ENCODE measurements at regions not wholly inside any gene's neighbourhood (a gene's known extent, or its start where the extent isn't known, plus 50 kb on each side); places are given as distances from the start of the nearest gene placed in this dataset.

- TF ChIP-seq CTCF (conservative IDR thresholded peaks at IDR 0.05; ENCODE audit: low read depth in 2 of 2) = no peak
- no peak for TF ChIP-seq EZH2 (IDR thresholded peaks at IDR 0.05; ENCODE audit: low read depth, unreplicated experiment)
- no peak for TF ChIP-seq REST (IDR thresholded peaks at IDR 0.05; ENCODE audit: unreplicated experiment)
- TF ChIP-seq EZH2phosphoT487 (IDR thresholded peaks at IDR 0.05; ENCODE audit: unreplicated experiment) = no peak
- no peak for TF ChIP-seq POLR2AphosphoS5 (IDR thresholded peaks at IDR 0.05; ENCODE audit: low read depth)
- no peak for TF ChIP-seq STAT1 (IDR thresholded peaks at IDR 0.05; ENCODE audit: unreplicated experiment)
- no peak for TF ChIP-seq JUNB (IDR thresholded peaks at IDR 0.05; ENCODE audit: unreplicated experiment)
- TF ChIP-seq ZNF331 (CRISPR knock-in tag; IDR thresholded peaks at IDR 0.05; ENCODE audit: low read depth) = no peak
- no peak for TF ChIP-seq CREB1 (CRISPR knock-in tag; IDR thresholded peaks at IDR 0.05; ENCODE audit: low read depth)
- no peak for TF ChIP-seq NANOG (IDR thresholded peaks at IDR 0.05; ENCODE audit: borderline replicate concordance)
- TF ChIP-seq, protein P1, sequence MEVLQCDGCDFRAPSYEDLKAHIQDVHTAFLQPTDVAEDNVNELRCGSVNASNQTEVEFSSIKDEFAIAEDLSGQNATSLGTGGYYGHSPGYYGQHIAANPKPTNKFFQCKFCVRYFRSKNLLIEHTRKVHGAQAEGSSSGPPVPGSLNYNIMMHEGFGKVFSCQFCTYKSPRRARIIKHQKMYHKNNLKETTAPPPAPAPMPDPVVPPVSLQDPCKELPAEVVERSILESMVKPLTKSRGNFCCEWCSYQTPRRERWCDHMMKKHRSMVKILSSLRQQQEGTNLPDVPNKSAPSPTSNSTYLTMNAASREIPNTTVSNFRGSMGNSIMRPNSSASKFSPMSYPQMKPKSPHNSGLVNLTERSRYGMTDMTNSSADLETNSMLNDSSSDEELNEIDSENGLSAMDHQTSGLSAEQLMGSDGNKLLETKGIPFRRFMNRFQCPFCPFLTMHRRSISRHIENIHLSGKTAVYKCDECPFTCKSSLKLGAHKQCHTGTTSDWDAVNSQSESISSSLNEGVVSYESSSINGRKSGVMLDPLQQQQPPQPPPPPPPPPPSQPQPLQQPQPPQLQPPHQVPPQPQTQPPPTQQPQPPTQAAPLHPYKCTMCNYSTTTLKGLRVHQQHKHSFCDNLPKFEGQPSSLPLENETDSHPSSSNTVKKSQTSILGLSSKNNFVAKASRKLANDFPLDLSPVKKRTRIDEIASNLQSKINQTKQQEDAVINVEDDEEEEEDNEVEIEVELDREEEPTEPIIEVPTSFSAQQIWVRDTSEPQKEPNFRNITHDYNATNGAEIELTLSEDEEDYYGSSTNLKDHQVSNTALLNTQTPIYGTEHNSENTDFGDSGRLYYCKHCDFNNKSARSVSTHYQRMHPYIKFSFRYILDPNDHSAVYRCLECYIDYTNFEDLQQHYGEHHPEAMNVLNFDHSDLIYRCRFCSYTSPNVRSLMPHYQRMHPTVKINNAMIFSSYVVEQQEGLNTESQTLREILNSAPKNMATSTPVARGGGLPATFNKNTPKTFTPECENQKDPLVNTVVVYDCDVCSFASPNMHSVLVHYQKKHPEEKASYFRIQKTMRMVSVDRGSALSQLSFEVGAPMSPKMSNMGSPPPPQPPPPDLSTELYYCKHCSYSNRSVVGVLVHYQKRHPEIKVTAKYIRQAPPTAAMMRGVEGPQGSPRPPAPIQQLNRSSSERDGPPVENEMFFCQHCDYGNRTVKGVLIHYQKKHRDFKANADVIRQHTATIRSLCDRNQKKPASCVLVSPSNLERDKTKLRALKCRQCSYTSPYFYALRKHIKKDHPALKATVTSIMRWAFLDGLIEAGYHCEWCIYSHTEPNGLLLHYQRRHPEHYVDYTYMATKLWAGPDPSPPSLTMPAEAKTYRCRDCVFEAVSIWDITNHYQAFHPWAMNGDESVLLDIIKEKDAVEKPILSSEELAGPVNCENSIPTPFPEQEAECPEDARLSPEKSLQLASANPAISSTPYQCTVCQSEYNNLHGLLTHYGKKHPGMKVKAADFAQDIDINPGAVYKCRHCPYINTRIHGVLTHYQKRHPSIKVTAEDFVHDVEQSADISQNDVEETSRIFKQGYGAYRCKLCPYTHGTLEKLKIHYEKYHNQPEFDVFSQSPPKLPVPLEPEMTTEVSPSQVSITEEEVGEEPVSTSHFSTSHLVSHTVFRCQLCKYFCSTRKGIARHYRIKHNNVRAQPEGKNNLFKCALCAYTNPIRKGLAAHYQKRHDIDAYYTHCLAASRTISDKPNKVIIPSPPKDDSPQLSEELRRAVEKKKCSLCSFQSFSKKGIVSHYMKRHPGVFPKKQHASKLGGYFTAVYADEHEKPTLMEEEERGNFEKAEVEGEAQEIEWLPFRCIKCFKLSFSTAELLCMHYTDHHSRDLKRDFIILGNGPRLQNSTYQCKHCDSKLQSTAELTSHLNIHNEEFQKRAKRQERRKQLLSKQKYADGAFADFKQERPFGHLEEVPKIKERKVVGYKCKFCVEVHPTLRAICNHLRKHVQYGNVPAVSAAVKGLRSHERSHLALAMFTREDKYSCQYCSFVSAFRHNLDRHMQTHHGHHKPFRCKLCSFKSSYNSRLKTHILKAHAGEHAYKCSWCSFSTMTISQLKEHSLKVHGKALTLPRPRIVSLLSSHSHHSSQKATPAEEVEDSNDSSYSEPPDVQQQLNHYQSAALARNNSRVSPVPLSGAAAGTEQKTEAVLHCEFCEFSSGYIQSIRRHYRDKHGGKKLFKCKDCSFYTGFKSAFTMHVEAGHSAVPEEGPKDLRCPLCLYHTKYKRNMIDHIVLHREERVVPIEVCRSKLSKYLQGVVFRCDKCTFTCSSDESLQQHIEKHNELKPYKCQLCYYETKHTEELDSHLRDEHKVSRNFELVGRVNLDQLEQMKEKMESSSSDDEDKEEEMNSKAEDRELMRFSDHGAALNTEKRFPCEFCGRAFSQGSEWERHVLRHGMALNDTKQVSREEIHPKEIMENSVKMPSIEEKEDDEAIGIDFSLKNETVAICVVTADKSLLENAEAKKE (CRISPR knock-in tag; IDR thresholded peaks at IDR 0.05) = no peak
Observed at GRCh38 chr2:71744781-71745180, 291.4 kb downstream of the DYSF start.
